SJSA1 (cell line): ENCODE measurements at regions not wholly inside any gene's neighbourhood (a gene's known extent, or its start where the extent isn't known, plus 50 kb on each side); places are given as distances from the start of the nearest gene placed in this dataset.

Experiments used
- DNase-seq, 2 experiments: peaks; one replicate each; pipeline ENCODE4 v3.0.0-alpha.2; 2015 to 2020; ENCODE audit warnings: low spot score in 2 of 2, low read depth in 1 of 2
- H3K27ac ChIP-seq: fragments of 250-450 bp; sonication (Bioruptor Pico); 2 replicates; pipeline ENCODE4 v1.5.1; 2020; ENCODE audit warnings: mild to moderate bottlenecking, moderate library complexity
- H3K27me3 ChIP-seq: fragments of 250-450 bp; sonication (Bioruptor Pico); replicated peaks from 2 replicates; pipeline ENCODE4 v1.5.1; 2020; ENCODE audit warnings: mild to moderate bottlenecking, moderate library complexity
- H3K36me3 ChIP-seq: fragments of 250-450 bp; sonication (Bioruptor Pico); 2 replicates; pipeline ENCODE4 v1.5.1; 2020; ENCODE audit warnings: mild to moderate bottlenecking
- H3K4me1 ChIP-seq: fragments of 250-450 bp; sonication (Bioruptor Pico); replicated peaks from 2 replicates; pipeline ENCODE4 v1.6.1; 2021; ENCODE audit warnings: mild to moderate bottlenecking
- H3K4me3 ChIP-seq: fragments of 250-450 bp; sonication (Bioruptor Pico); 2 replicates; pipeline ENCODE4 v1.5.1; 2020; ENCODE audit warnings: mild to moderate bottlenecking
- H3K9me3 ChIP-seq: fragments of 250-450 bp; sonication (Bioruptor Pico); replicated peaks from 2 replicates; pipeline ENCODE4 v1.5.1; 2020; ENCODE audit warnings: mild to moderate bottlenecking

DNA sequence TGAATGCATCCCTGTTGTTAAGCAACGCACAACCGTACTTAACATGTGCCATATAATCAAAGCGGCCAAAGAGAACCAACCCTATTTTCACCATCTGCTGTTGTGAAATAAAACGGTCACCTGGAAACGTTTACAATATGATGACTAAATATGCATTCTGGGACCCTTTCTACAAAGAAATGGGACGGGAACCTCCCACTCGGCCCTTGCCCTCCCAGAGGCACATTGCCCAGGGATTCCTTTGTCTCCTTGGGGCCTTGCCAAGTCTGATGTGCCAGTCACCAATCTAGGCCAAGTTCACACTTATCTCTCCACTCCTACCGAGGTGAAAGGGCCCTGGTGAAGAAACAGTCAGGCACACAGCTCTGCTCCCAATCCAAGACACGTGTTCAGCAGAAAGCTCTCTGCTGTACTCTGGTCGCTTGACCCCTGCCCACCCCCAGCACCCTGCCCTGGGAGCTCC lies 427.4 kb upstream of the JARID2 start:
- no peak for DNase-seq
- Histone ChIP-seq H3K9me3 (0 out of 2 replicates have a peak, but pooled peaks cover 5% of the 10 kb centered on the region), H3K4me1 (no peaks in the 10 kb centered on the region), H3K27me3 (no peaks in the 10 kb centered on the region), H3K4me3 (no peak overlapping the region), H3K27ac (no peak overlapping the region), H3K36me3 (no peaks in the 10 kb centered on the region)

DNA sequence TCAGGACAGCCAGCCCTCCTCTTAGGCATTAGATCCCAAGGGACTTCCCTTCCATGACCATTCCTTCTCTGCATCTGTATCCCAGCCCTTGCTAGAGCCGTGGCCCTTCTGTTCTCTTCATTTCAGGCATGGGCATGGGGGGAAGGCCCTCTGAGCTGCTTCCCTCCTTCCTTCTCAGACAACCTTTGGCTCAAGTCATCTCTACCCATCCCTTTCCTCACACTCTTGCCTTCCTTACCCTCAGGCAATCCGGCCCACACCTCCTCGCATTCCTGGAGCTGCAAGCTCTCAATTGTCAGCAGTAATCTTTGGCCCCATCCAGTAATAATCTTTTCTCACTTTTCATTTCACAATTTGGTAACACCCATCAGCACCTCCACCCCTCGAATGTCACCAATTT lies 426.9 kb upstream of the JARID2 start:
- DNase-seq, result no peak
- no peak overlapping the region for H3K27ac ChIP-seq
- H3K9me3 ChIP-seq, result 0 out of 2 replicates have a peak, but pooled peaks cover 5% of the 10 kb centered on the region
- H3K36me3 ChIP-seq, result no peaks in the 10 kb centered on the region
- no peak overlapping the region for H3K4me3 ChIP-seq
- H3K27me3 ChIP-seq, result no peaks in the 10 kb centered on the region
- no peaks in the 10 kb centered on the region for H3K4me1 ChIP-seq

GRCh38 chr6:14819840-14820420 lies 425.9 kb upstream of the JARID2 start:
- Histone ChIP-seq H3K9me3 (0 out of 2 replicates have a peak, but pooled peaks cover 5% of the 10 kb centered on the region), H3K27ac (no peak overlapping the region), H3K4me1 (no peaks in the 10 kb centered on the region), H3K4me3 (no peak overlapping the region), H3K36me3 (no peaks in the 10 kb centered on the region), H3K27me3 (no peaks in the 10 kb centered on the region)
- DNase-seq, result no peak

GRCh38 chr6:14822012-14822553 lies 423.8 kb upstream of the JARID2 start:
- 0 out of 2 replicates have a peak, but pooled peaks cover 5% of the 10 kb centered on the region for H3K9me3 ChIP-seq
- H3K4me3 ChIP-seq, result no peak overlapping the region
- no peaks in the 10 kb centered on the region for H3K36me3 ChIP-seq
- no peaks in the 10 kb centered on the region for H3K27me3 ChIP-seq
- no peaks in the 10 kb centered on the region for H3K4me1 ChIP-seq
- no peak for DNase-seq
- no peak overlapping the region for H3K27ac ChIP-seq

DNA sequence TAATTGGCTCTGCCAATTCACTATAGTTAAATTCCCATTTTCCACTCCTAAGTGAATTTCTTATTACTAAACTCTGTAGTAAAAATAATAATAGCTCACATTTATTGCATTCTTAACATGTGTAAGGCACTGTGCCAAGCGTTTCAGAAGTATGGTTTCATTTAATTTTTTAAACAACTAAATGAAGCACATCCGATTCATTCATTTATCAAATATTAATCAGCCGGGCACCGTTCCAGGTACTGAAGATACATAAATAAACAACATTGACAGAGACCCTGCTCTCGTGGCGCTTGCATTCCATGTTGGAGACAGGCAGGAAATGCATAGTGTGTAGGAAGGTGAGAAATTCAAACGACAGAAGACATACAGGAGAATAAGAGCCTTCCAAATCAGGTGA lies 423.2 kb upstream of the JARID2 start:
- DNase-seq, result no peak
- H3K4me1 ChIP-seq, result no peaks in the 10 kb centered on the region
- H3K36me3 ChIP-seq, result no peaks in the 10 kb centered on the region
- H3K4me3 ChIP-seq, result no peak overlapping the region
- 0 out of 2 replicates have a peak, but pooled peaks cover 5% of the 10 kb centered on the region for H3K9me3 ChIP-seq
- H3K27me3 ChIP-seq, result no peaks in the 10 kb centered on the region
- no peak overlapping the region for H3K27ac ChIP-seq

DNA sequence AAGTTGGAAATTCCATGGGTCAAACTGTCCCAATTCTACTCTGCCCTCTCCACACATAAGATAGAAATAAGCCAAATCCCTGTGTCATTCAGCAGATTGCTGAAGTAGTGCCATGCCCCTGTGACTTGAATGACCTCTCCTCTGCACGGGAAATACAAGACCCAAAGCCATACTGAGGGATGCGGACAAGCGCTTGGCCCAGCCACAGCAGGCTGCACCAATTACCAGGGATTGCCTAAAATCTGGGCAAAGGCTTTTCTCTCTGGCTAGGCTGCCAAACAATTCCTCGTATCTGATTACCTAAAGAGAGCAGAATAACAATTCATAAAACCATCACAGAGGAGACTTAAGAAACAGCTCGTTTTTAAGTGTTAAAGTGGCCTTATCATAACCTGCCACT lies 421.8 kb upstream of the JARID2 start:
- Histone ChIP-seq H3K4me3 (no peak overlapping the region), H3K36me3 (no peaks in the 10 kb centered on the region), H3K9me3 (0 out of 2 replicates have a peak, but pooled peaks cover 5% of the 10 kb centered on the region), H3K4me1 (no peaks in the 10 kb centered on the region), H3K27me3 (no peaks in the 10 kb centered on the region), H3K27ac (no peak overlapping the region)
- no peak for DNase-seq

DNA sequence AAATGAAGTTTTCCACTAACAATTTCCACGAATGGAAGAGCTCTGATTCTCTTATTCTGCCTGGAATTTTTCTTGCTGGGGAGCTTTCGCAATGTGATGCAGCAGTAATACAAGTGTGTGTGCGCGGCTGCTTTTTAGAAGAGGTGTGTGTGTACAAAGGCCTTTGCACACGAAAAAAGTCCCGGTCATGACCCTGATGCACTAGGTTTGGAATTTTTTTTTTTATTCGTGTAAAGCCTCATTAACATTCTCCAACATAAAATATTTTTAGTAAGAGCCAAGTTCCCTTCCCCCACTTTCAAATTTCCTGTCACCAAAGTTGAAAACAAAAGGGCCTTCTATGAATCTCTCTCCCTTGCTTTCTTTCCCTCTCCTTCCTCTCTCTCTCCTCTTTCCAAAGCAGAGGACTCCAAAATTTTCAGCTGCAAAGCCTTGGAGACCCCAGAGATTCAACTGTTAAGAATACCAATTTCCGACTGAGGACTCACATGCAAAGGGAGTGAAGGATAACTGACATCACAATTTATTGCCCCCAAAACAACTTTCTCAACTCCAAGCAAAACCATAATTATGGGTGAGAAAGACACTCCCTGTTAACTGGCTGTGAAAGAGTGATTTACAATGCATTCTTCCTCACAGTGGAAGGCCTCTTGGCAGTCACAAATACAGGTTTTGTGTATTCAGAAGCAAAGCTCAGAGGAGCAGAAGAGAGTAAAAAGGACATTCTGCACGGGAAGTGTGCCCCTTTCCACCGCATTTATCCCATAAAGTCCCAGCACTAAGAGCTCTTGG lies 421.2 kb upstream of the JARID2 start:
- no peak overlapping the region for H3K4me3 ChIP-seq
- no peaks in the 10 kb centered on the region for H3K27me3 ChIP-seq
- H3K27ac ChIP-seq, result no peak overlapping the region
- H3K9me3 ChIP-seq, result 0 out of 2 replicates have a peak, but pooled peaks cover 5% of the 10 kb centered on the region
- DNase-seq, result no peak
- no peaks in the 10 kb centered on the region for H3K4me1 ChIP-seq
- H3K36me3 ChIP-seq, result no peaks in the 10 kb centered on the region

DNA sequence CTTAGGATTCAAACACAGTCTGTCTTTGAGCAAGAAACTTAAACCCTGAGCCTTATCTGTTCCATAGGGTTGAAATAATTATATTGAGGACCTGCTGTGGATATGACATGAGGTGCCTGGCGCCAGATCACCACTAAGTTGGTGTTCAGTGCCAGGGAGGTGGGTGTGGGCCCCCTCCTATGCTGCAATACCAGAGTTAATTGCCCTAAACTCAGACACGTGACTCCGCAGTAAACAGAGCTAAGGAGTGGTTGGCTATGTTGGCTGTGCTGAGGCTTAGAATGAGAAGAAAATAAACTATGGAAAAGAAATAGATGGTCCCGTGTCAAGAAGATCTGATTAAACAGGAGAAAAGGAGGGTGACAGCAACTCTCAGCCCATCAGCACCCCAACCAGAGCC lies 419.4 kb upstream of the JARID2 start:
- DNase-seq, result no peak
- Histone ChIP-seq H3K4me3 (no peak overlapping the region), H3K9me3 (0 out of 2 replicates have a peak, but pooled peaks cover 5% of the 10 kb centered on the region), H3K27ac (no peak overlapping the region), H3K36me3 (no peaks in the 10 kb centered on the region), H3K27me3 (no peaks in the 10 kb centered on the region), H3K4me1 (no peaks in the 10 kb centered on the region)

DNA sequence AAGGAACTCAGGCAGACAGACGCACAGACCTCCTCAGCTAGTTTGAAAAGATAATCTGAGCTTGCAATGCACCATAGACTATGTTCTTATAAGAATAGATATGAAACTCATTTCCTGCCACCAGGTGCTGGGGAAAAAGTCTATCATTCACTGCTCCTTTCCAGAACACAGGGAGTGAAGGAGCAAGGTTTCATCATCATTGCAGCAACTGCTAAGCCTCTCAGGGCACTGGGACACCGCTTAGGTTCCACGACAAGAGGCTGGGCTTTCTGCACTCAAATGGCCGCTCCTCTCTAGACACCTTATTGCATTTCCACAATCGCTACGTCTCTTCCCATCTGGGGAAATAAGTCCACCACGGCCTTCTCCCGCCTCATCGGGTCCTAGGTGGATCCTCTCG lies 418.5 kb upstream of the JARID2 start:
- Histone ChIP-seq H3K4me1 (no peaks in the 10 kb centered on the region), H3K27me3 (no peaks in the 10 kb centered on the region), H3K9me3 (0 out of 2 replicates have a peak, but pooled peaks cover 5% of the 10 kb centered on the region), H3K4me3 (no peak overlapping the region), H3K36me3 (no peaks in the 10 kb centered on the region), H3K27ac (no peak overlapping the region)
- no peak for DNase-seq

GRCh38 chr6:14828201-14828611 lies 417.7 kb upstream of the JARID2 start:
- Histone ChIP-seq H3K4me1 (no peaks in the 10 kb centered on the region), H3K36me3 (no peaks in the 10 kb centered on the region), H3K27me3 (no peaks in the 10 kb centered on the region), H3K4me3 (no peak overlapping the region), H3K27ac (no peak overlapping the region), H3K9me3 (no peaks in the 10 kb centered on the region)
- DNase-seq, result no peak

- no peaks in the 10 kb centered on the region for H3K36me3 ChIP-seq
- no peaks in the 10 kb centered on the region for H3K9me3 ChIP-seq
- H3K4me3 ChIP-seq, result no peak overlapping the region
- DNase-seq, result no peak
- no peaks in the 10 kb centered on the region for H3K4me1 ChIP-seq
- no peak overlapping the region for H3K27ac ChIP-seq
- no peaks in the 10 kb centered on the region for H3K27me3 ChIP-seq
Observed at GRCh38 chr6:14831070-14831469, 414.8 kb upstream of the JARID2 start.

DNA sequence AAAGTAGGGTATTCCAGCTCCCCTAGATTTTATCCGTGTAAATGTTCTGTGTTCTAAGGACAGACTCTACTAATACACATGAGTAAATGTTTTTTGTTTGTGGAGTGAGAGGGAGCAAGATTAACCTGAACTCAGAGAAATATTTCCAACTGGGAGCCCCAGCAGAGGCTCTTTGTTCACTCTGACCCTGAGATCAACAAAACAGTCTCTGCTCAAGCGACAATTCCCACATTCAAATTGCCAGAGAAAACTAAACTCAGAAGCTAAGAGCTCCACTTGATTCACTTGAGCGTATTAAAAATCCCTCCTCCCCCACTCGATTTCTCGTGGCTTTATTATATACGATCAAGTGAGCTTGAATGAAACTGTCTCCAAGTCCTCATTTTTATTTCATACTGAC lies 413.9 kb upstream of the JARID2 start:
- Histone ChIP-seq H3K4me1 (no peaks in the 10 kb centered on the region), H3K27me3 (no peaks in the 10 kb centered on the region), H3K4me3 (no peak overlapping the region), H3K9me3 (no peaks in the 10 kb centered on the region), H3K27ac (no peak overlapping the region), H3K36me3 (no peaks in the 10 kb centered on the region)
- DNase-seq, result no peak

GRCh38 chr6:14832427-14832826 lies 413.4 kb upstream of the JARID2 start:
- no peaks in the 10 kb centered on the region for H3K27me3 ChIP-seq
- no peaks in the 10 kb centered on the region for H3K36me3 ChIP-seq
- H3K9me3 ChIP-seq, result no peaks in the 10 kb centered on the region
- no peaks in the 10 kb centered on the region for H3K4me1 ChIP-seq
- H3K4me3 ChIP-seq, result no peak overlapping the region
- no peak overlapping the region for H3K27ac ChIP-seq
- no peak for DNase-seq

DNA sequence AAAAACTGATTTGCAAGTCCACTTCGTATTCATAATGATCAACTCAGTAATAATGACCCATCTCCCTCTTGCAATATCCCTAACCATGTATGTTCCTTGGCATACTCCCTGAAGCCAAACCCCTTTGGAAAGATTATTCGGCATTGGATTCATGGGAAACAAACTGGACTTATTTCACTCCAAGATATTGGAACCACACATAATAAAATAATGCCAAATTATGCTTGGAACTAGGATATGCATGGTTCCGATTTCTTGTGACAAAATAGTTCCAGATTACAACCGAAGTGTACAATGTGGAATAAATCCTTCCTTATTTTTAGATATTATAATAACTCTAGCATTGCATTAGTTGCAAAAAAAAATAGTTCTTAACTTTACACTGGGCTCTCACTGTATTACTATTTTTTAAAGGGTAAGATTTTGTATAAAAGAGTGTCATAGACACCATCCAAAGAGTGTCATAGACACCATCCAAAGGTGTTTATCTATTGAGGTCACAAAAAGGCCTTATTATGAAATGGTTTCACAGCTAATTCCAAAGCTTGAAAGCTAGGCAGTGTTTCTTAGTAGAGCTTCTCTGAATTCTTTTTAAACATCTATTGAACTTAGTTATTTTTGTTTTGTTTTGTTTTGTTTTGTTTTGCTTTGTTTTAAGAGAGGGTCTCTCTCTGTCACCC lies 410.9 kb upstream of the JARID2 start:
- no peaks in the 10 kb centered on the region for H3K9me3 ChIP-seq
- H3K36me3 ChIP-seq, result no peaks in the 10 kb centered on the region
- no peak overlapping the region for H3K27ac ChIP-seq
- H3K4me1 ChIP-seq, result no peaks in the 10 kb centered on the region
- no peak overlapping the region for H3K4me3 ChIP-seq
- H3K27me3 ChIP-seq, result no peaks in the 10 kb centered on the region
- DNase-seq, result no peak
